ENCODE measurements at regions not wholly inside any gene's neighbourhood (a gene's known extent, or its start where the extent isn't known, plus 50 kb on each side); places are given as distances from the start of the nearest gene placed in this dataset.

DNA sequence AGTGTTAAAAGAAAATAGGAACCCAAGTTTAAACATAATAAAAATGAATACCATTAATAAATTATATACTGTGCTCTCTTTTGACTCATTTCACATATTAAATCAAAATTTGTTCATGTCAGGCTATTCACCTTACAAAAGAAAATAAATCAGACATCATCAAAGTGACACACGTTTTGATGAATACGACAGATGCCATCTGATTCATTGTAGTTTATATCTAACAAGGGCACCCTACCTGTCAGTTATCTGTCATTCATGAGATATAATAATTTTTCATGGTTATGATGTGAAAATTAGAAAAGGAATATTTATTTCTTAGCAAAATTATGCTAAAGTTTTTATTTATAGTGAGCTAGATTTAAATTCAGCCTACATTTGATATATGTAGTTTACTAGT is 188.1 kb upstream of the PCDH17 start:
- H3K4me1 ChIP-seq (ENCODE audit: low read length), result no peaks in the 10 kb centered on the region
- no peak overlapping the region for H3K4me3 ChIP-seq (ENCODE audit: low read length)
- no peaks in the 10 kb centered on the region for H3K9me3 ChIP-seq (ENCODE audit: insufficient read depth, low read length)
- H3K27ac ChIP-seq (ENCODE audit: low read length), result no peak overlapping the region
- no peaks in the 10 kb centered on the region for H3K79me2 ChIP-seq (ENCODE audit: low read length)
- no peak for TF ChIP-seq EZH2phosphoT487 (IDR thresholded peaks at IDR 0.05; ENCODE audit: low read depth)
- TF ChIP-seq, protein P1, sequence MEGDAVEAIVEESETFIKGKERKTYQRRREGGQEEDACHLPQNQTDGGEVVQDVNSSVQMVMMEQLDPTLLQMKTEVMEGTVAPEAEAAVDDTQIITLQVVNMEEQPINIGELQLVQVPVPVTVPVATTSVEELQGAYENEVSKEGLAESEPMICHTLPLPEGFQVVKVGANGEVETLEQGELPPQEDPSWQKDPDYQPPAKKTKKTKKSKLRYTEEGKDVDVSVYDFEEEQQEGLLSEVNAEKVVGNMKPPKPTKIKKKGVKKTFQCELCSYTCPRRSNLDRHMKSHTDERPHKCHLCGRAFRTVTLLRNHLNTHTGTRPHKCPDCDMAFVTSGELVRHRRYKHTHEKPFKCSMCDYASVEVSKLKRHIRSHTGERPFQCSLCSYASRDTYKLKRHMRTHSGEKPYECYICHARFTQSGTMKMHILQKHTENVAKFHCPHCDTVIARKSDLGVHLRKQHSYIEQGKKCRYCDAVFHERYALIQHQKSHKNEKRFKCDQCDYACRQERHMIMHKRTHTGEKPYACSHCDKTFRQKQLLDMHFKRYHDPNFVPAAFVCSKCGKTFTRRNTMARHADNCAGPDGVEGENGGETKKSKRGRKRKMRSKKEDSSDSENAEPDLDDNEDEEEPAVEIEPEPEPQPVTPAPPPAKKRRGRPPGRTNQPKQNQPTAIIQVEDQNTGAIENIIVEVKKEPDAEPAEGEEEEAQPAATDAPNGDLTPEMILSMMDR (IDR thresholded peaks at IDR 0.05; ENCODE audit: low read depth, low read length), result no peak
- no peak overlapping the region for H3K9ac ChIP-seq (ENCODE audit: low read length)
- H3K36me3 ChIP-seq (replicated peaks; ENCODE audit: low read depth, low read length), result no peaks in the 10 kb centered on the region
- H3K27me3 ChIP-seq (ENCODE audit: low read depth, low read length), result no peaks in the 10 kb centered on the region
- no peak overlapping the region for H2AFZ ChIP-seq (ENCODE audit: low read depth, low read length)
- no peaks in the 10 kb centered on the region for H4K20me1 ChIP-seq (ENCODE audit: insufficient read depth, low read length)
- no peak overlapping the region for H3K4me2 ChIP-seq (ENCODE audit: low read length)

DNA sequence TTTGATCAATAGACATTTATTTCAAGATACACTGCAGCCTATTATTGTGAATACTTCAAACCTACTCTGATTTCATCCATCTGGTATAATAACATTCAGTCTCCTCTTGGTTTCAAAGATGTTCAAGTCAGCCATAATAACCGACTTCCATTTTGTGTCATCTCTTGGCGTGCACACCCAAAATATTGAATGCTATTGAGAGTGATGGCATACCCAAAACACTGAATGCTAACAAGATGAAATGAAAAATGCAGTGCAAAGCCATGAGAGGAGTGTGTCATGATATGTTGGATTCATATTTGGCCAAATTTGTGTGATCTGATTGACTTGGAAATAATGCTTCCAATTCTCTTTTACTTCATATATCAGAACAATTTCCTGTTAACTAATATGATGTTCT is 181.2 kb upstream of the PCDH17 start:
- no peaks in the 10 kb centered on the region for H3K27me3 ChIP-seq (ENCODE audit: low read depth, low read length)
- no peaks in the 10 kb centered on the region for H3K79me2 ChIP-seq (ENCODE audit: low read length)
- no peak overlapping the region for H3K4me3 ChIP-seq (ENCODE audit: low read length)
- H3K9ac ChIP-seq (ENCODE audit: low read length), result no peak overlapping the region
- no peaks in the 10 kb centered on the region for H3K9me3 ChIP-seq (ENCODE audit: insufficient read depth, low read length)
- H3K4me1 ChIP-seq (ENCODE audit: low read length), result no peaks in the 10 kb centered on the region
- no peak overlapping the region for H3K4me2 ChIP-seq (ENCODE audit: low read length)
- H3K36me3 ChIP-seq (replicated peaks; ENCODE audit: low read depth, low read length), result no peaks in the 10 kb centered on the region
- H2AFZ ChIP-seq (ENCODE audit: low read depth, low read length), result no peak overlapping the region
- H4K20me1 ChIP-seq (ENCODE audit: insufficient read depth, low read length), result no peaks in the 10 kb centered on the region
- H3K27ac ChIP-seq (ENCODE audit: low read length), result no peak overlapping the region
- TF ChIP-seq, protein P1 (IDR thresholded peaks at IDR 0.05; ENCODE audit: low read depth, low read length), result no peak
- no peak for TF ChIP-seq EZH2phosphoT487 (IDR thresholded peaks at IDR 0.05; ENCODE audit: low read depth)

DNA sequence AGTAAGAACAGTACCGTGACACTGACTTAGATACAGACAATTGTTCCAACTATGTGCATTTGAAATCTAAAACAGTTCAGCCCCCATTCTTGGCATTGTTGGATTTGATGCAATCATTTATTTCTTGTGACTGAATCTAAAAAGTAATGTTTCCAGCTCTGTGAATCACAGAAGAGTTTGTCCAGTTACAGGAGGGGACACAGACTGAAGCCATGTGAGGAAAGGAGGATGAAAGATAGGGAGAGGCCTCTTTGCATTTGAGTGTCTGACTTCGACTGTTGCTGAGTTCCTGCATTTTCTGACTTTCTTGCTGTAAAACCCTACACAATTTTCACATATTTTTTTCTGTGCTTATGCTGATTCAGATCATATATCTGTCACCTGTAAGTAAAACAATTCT is 179.3 kb upstream of the PCDH17 start:
- H3K27ac ChIP-seq (ENCODE audit: low read length), result no peak overlapping the region
- no peak overlapping the region for H3K4me3 ChIP-seq (ENCODE audit: low read length)
- no peaks in the 10 kb centered on the region for H3K4me1 ChIP-seq (ENCODE audit: low read length)
- H4K20me1 ChIP-seq (ENCODE audit: insufficient read depth, low read length), result no peaks in the 10 kb centered on the region
- TF ChIP-seq, protein P1 (IDR thresholded peaks at IDR 0.05; ENCODE audit: low read depth, low read length), result no peak
- TF ChIP-seq EZH2phosphoT487 (IDR thresholded peaks at IDR 0.05; ENCODE audit: low read depth), result no peak
- H3K27me3 ChIP-seq (ENCODE audit: low read depth, low read length), result no peaks in the 10 kb centered on the region
- peak overlapping the region; percentile 6 for H2AFZ ChIP-seq (ENCODE audit: low read depth, low read length)
- no peak overlapping the region for H3K4me2 ChIP-seq (ENCODE audit: low read length)
- no peaks in the 10 kb centered on the region for H3K36me3 ChIP-seq (replicated peaks; ENCODE audit: low read depth, low read length)
- no peaks in the 10 kb centered on the region for H3K79me2 ChIP-seq (ENCODE audit: low read length)
- no peaks in the 10 kb centered on the region for H3K9me3 ChIP-seq (ENCODE audit: insufficient read depth, low read length)
- H3K9ac ChIP-seq (ENCODE audit: low read length), result no peak overlapping the region

DNA sequence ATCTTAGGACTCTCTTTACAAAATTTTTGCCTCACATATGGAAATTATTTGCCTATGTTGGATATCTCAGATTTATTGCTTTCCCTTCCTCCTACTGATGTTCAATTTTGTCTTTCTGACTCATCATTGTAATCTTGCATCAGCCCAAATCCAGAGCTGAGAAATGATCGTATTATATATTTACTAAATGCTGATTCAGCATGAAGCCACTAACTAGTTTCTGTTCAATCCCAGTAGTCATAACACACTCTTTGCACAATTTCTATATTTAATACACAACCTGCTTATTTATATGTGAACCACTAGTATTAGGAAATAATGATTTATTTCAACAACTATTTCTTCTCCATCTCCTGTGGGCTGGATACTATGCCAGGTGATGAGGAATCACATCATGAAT is 161.1 kb upstream of the PCDH17 start:
- Histone ChIP-seq H3K4me2 (ENCODE audit: low read length) (no peak overlapping the region), H3K4me1 (ENCODE audit: low read length) (peaks cover 17% of the 10 kb centered on the region), H2AFZ (ENCODE audit: low read depth, low read length) (no peak overlapping the region), H3K9me3 (ENCODE audit: insufficient read depth, low read length) (no peaks in the 10 kb centered on the region), H3K4me3 (ENCODE audit: low read length) (no peak overlapping the region), H3K27ac (ENCODE audit: low read length) (no peak overlapping the region), H4K20me1 (ENCODE audit: insufficient read depth, low read length) (no peaks in the 10 kb centered on the region), H3K9ac (ENCODE audit: low read length) (no peak overlapping the region), H3K79me2 (ENCODE audit: low read length) (no peaks in the 10 kb centered on the region), H3K36me3 (replicated peaks; ENCODE audit: low read depth, low read length) (no peaks in the 10 kb centered on the region), H3K27me3 (ENCODE audit: low read depth, low read length) (no peaks in the 10 kb centered on the region)
- no peak for TF ChIP-seq EZH2phosphoT487 (IDR thresholded peaks at IDR 0.05; ENCODE audit: low read depth)
- TF ChIP-seq, protein P1 (IDR thresholded peaks at IDR 0.05; ENCODE audit: low read depth, low read length), result no peak

All from OCI-LY3 (cell line).